ENCODE measurements at regions not wholly inside any gene's neighbourhood (a gene's known extent, or its start where the extent isn't known, plus 50 kb on each side); places are given as distances from the start of the nearest gene placed in this dataset.
"Not testable (repeated sequence)": the region's sequence is repeated elsewhere in the genome, so short reads cannot be mapped to it uniquely, and the experiment has no call there.

DNA sequence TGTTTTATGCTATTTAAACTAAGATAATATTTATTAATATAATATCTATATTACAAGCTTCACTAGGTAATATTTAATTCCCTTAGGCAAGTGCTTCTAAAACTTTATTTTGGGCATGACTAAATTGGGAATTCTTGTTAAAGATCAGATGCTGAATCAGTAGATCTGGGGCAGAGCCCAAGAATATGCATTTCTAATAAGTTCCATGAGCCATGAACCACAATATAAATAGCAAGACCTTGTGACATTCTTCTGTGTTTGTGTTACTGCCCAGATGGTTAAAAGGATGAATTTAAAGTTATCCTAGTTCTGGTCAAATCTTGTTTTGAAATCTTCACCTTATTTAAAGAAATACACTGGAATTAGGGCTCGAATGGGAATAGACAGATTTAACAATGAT lies 258.4 kb upstream of the CACNA2D1 start:
- DNase-seq (ENCODE audit: low read depth in 2 of 2), result no peak

DNA sequence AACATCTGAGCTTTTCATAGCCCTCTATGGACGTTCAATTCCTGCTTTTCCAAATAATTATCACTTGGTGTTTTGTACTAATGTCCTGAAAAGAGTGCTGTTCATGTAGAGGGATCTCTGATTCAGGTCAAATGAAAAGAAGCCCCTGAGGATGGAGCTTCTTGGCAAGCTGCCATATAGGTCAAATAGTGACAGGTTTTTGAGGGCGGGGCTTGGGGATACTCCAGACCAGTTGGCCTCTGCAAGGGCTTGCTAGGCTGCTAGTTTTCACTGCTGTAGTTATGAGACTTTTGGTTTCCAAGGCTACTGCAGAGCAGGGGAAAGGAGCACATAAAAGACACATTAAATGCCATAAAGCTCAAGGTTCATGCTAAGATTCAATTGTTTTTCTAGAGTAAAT lies 257.2 kb upstream of the CACNA2D1 start:
- DNase-seq (ENCODE audit: low read depth in 2 of 2), result no peak

DNA sequence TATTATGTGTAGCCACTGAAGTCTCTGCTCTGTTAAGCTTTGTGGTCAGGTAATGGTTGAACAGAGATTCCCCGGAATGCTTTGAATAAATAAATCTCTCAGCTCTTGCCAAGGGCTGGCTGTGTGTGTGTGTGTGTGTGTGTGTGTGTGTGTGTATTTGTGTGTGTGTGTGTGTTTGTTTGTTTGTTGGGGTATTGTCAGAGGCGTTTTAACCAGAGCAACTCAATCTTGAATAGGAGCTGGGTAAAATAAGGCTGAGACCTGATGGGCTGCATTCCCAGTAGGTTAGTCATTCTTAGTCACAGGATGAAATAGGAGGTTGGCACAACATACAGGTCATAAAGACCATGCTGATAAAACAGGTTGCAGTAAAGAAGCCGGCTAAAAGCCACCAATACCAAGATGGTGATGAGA lies 256.2 kb upstream of the CACNA2D1 start:
- DNase-seq (ENCODE audit: low read depth in 2 of 2), result no peak

DNA sequence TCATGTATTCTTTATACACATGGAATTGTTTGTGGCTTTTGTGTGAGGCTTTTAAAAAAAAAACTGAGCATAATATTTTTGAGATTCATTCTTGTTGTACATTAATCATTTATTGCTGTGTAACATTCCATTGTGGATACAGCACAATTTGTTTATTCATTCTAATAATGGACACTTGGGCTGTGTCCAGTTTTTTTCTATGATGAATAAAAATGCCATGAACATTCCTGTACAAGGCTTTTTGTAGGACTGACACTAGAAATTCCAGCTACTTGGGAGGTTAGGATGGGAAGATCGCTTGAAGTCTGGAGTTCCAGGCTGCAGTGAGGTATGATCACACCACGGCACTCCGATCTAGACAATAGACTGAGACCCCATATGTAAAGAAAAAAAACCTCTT lies 254.3 kb upstream of the CACNA2D1 start:
- no peak for DNase-seq (ENCODE audit: low read depth in 2 of 2)

DNA sequence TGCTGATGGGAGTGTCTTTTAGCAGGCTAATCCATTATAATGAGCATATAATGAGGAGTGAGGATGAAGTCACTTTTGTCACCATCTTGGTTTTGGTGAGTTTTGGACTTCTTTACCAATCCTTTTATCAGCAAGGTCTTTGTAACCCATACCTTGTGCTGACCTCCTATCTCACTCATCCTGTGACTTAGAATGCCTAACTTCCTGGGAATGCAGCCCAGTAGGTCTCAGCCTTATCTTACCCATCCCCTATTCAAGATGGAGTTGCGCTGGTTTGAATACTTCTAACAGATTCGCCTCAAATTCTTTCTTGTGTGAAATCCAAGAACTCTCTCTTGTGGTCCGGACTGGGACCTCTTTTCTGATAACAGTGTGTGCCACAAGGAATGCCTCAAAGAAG lies 253.1 kb upstream of the CACNA2D1 start:
- no peak for DNase-seq (ENCODE audit: low read depth in 2 of 2)

DNA sequence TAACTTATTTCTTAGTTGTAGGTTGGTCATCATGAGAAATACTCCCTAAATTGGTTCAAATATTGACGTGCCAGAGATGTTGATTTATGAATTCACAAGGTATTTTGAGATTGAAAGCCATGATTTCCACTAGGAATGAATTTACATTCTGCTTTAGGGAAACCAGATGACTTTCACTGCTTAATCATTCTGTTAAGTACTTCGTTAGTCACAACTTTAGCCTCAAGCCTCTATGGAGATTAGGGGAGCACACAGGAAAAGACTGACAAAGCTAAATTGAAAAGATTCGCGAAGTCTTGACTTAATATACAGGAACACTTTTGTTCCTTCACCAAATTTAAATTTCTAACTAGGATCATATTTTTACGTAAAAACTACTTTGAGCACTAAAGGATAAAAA lies 250.4 kb upstream of the CACNA2D1 start:
- no peak for DNase-seq (ENCODE audit: low read depth in 2 of 2)

DNA sequence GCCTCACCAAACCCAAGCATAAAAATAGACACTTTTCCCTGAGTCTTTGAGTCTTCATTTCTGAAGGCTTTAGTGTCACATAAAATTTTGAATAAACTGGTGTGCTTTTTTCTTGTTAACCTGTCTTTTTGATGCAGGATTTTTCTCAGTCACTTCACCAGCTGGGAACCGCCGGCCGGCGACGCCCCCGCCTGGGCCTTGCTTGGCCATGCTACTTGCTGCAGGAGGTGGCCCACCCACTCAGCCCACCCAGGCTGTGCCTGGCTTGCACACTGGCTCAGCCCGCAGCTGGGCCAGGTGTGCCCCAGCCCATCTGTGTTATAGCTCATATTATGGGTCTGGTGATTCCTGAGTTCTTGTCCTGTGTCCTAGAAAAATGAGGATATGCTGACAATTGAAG lies 247.4 kb upstream of the CACNA2D1 start:
- DNase-seq (ENCODE audit: low read depth in 2 of 2), result no peak

DNA sequence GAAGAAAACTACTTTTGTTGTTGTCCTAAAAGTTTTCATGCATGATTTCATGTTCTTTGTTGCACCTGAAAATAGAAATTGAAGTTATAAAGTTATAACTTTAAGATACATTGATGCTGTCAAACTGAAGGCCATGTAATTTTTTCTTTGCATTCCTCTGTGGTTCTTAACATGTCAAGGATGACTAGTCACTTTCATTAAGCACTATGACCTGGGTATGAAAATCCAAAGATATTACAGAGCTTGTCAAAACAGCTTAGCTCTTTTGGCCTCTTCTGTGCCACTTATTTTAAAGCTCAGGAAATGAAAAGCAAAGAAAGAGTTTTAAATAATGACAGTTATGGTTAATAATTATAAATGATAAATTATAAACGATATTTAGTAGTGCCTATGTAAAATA lies 241.6 kb upstream of the CACNA2D1 start:
- no peak for DNase-seq (ENCODE audit: low read depth in 2 of 2)

DNA sequence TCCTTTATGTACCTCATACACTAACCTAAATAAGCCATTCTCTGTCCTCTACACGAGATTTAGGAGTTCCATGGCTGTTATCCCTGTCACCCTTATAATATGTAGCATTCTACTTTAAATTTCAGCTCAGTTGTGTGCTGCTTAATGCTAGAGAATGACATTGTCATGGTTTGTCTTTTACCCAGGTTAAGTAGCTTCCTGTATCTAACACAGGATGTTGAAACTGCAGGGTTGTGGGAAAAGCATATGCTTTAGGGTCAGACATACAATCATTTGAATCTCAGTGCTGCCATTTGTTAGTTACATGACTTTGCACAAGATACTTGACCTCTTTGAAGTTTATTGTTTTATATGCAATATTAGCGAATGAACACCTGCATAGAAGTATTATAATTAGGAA lies 235.1 kb upstream of the CACNA2D1 start:
- DNase-seq (ENCODE audit: low read depth in 2 of 2), result no peak

DNA sequence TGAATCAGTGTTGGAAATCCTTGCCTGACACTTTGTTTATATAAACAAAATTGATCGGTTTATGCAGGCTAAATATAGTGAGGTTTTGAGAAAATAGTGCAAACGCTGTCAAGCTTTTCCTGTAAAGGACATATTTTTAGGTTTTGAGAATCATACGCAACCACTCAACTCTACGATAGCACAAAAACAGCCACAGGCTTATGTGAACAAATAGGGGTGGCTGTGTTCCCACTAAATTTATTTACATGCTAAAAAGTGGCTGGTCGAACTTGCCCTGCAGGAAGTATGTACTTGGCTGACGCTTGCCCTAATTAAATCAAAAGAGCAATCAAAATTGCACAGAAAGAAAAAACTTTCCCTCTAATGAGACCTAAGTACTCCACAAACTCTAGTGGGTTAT lies 234.7 kb upstream of the CACNA2D1 start:
- DNase-seq (ENCODE audit: low read depth in 2 of 2), result no peak

DNA sequence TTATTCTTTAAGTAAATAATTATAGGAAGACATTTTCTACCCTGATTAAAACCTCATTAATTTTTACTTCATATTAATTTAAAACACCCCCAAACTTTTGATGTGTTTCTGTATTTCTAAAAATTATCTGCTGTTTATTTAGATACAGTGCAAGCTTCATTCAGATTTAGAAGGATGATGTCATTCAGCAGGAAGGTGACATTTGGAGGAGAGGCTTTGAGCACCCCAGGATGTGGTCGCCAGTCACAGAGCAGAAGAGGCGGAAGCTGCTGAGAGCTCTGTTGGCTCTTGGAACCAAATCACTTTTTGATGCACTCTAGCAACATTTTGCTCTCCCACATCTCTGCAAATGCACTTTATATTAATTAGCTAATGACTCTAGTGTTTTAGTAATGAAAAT lies 233.9 kb upstream of the CACNA2D1 start:
- DNase-seq (ENCODE audit: low read depth in 2 of 2), result peak; percentile 13 to 17

DNA sequence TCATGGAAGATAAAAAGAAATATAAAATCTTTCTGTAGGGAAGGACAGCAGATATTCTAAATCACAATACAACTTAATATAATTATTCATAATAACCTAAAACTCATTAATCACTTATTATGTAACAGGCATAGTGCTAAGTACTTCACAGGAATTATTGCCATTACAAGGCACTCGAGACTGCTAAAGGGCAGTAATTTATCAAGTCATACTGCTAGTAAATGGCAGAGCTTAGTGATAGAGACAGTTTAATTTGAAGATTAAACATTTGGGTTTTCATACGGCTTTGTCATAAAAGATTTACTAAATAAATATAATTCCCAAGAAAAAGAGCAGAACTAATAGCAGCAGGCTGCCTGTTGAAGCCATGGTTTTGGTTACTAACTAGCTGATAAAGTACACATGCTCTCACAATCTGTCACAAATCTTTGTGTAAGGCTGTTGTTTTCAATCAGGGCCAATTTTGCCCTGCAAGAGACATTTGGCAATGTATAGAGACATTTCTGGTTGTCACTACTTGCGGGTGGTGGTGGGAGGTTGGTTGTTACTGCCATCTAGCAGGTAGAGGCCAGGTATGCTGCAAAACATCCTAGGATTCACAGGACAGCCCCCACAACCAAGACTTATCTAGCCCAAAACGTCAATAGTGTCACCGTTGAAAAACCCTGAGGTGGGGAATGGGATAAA lies 233.3 kb upstream of the CACNA2D1 start:
- no peak for DNase-seq (ENCODE audit: low read depth in 2 of 2)

DNA sequence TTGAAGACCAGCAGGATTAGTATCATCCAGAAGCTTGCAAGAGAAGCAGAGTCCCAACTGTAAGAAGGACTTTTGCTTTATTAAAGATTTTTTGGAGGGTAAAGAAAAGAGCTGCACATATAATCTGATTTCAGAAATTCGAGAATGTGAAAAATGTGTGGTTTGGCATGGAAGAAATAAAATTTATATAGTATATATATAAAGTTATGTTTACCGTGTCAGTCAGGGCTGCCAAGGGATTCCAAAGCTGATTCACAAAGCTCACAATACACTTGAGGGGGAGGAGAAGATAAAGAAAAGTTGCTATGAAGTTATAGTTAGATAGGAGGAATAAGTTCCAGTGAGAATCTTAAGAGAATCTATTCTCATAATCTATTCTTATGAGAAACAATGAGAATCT lies 231.8 kb upstream of the CACNA2D1 start:
- no peak for DNase-seq (ENCODE audit: low read depth in 2 of 2)

DNA sequence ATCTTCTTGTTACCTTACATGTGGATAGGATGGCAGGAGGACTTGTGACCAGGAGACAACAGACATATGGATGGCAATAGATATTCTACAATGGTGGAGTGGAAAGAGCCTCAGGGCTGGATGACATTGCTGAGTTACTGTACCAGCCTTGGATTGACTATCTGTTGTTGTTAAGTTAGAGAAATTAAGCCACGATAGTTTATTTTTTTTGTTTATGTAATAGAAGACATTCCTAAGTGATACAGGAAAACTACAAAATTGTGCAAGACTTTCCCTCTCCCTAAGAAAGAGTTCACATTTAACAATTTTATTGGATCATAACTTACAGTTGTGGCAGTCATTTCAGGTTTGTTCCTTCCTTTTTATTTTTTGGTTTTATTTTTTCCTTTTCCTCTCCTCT lies 230.7 kb upstream of the CACNA2D1 start:
- no peak for DNase-seq (ENCODE audit: low read depth in 2 of 2)

DNA sequence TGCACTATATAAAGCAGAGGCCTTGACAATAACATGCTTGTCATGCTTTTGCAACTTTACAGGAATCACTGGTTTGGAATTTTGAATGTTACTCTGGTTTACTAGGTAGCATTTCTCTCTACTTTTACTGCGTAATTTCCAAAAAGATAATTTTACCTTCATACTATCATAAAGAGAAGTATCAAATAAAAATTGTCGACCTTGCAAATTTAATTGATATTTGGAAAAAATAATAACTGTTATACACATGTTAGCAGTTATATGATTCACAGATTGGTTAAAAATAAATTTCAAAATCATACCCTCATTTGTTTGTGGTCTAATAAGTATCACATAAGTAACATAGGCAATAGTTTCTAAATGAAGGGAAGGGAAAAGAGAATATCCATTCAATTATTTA lies 228.5 kb upstream of the CACNA2D1 start:
- no peak for DNase-seq (ENCODE audit: low read depth in 2 of 2)

DNA sequence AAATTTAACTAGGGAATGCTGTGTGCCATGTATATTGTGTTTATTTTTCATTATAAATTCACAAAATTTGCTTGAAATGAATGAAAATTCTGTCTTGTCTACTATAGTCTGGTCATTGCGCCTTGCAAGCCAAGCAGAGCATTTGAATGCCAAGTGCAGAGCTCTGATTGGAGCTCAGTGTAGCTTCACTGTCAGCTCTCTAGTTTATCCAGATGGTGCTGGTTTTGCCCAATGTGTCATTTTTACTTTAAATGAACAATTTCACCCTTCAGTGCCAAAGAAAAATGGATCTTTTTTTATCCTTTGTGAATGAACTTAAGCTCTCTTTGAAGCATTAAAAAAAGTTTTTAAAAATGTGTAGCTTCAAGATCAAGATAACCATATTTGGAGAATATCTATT lies 225.6 kb upstream of the CACNA2D1 start:
- no peak for DNase-seq (ENCODE audit: low read depth in 2 of 2)

DNA sequence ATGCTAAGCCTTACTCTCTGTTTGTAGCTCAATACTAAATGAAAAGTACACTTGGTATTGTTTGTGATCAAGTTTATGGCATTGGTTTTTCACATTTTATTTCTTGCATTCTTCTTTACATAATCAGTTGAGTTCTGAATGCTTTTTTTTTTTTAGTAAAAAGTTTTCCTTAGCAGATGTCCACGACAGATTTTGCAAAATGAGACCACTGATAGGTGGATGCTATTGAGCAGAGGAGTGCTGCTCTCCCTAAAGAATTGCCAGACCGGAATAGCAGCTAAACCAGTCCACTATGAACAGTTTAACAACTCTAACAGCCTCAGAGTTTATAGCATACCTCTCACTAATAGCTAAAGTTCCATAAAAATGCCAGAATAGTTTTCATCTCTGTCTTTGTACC lies 225.1 kb upstream of the CACNA2D1 start:
- no peak for DNase-seq (ENCODE audit: low read depth in 2 of 2)

DNA sequence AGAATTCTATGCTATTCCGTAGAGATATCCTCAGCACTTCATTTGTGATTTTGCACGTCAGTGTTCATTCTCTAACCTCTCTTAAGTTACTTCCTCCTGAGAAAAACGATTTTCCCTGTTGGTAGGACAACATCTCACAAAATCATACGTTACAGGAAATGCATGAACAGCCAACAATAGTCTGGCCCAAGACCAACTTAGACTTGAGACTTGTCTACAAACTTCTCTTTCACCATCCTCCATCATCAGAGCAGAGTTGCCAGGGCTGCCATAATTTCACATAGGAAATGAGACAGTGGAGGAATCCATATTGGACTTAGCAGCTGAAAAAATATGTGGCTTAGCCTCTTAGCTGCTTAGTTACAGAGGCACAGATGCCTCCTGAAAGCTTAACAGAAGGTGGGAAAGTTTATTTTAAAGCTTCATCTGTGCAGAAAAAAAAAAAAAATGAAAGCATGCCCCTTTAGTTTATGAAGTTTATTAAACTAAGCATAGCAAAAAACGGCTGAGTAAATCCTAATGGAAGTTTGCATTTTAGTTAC lies 222.5 kb upstream of the CACNA2D1 start:
- no peak for DNase-seq (ENCODE audit: low read depth in 2 of 2)

DNA sequence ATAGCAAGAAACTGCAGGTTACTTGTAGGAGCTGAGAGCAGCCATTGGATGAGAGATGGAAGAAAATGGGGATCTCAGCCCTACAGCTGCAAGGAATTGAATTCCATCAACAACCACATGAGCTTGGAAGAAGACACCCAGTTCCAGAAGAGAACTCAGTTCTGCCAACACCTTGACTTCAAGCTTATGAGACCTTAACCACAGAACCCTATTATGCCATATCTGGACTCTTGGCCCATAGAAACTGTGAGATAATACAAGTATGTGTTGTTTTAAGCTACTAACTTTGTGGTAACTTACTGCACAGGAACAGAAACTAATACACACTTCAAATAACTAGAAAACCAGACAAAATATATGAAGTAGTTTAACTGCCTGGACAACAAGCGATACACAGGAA lies 212.4 kb upstream of the CACNA2D1 start:
- DNase-seq (ENCODE audit: low read depth in 2 of 2), result no peak

DNA sequence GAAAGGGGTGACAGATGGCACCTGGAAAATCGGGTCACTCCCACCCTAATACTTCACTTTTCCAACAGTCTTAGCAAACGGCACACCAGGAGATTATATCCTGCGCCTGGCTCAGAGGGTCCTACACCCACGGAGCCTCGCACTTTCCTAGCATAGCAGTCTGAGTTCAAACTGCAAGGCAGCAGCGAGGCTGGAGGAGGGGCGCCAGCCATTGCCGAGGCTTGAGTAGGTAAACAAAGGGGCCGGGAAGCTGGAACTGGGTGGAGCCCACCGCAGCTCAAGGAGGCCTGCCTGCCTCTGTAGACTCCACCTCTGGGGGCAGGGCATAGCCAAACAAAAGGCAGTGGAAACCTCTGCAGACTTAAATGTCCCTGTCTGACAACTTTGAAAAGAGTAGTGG lies 206.5 kb upstream of the CACNA2D1 start:
- DNase-seq (ENCODE audit: low read depth in 2 of 2), result not testable (repeated sequence)

DNA sequence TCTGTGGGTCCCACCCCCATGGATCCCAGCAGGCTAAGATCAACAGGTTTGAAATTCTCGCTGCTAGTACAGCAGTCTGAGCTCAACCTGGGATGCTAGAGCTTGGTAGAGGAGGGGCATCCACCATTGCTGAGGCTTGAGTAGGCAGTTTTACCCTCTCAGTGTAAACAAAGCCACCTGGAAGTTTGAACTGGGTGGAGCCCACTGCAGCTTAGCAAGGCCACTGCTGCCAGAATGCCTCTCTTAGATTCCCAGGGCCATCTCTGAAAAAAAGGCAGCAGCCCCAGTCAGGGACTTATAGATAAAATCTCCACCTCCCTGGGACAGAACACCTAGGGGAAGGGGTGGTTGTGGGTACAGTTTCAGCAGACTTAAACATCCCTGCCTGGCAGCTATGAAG lies 190.0 kb upstream of the CACNA2D1 start:
- DNase-seq (ENCODE audit: low read depth in 2 of 2), result no peak

DNA sequence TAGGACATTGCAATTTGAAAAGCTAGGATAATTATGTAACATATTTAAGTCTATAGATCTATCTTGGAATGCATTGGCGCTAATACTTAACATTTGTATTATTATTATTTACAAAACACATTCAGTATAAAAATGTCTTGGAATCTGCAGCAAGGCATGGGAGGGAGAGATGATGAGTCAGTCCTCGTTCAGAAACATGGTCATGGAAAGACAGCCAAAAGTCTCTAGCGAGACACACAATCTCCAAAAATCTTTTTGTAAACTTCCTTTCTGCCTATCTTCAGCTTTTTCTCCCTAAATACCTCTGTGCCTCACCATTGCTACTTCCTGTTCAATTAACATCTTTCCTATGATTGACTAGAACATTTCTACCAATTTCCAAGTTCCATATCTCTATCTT lies 188.4 kb upstream of the CACNA2D1 start:
- no peak for DNase-seq (ENCODE audit: low read depth in 2 of 2)

DNA sequence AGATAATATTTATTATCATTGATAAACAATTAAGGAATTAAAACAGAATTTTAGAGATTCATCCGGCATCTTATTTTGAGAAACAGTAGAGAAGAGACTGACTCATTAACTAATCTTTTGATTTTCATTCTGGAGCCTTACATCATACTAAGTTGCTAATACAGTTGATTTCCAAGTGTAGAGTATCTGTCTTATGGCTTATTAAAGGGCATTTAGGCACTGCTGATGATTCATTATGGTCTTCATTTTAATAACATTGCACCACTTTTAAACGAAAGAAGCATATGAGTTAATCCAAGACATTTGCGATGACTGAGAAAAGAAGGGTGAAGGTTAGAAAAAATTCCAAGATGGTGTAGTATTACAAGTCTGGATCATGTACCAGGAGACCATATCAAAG lies 186.0 kb upstream of the CACNA2D1 start:
- no peak for DNase-seq (ENCODE audit: low read depth in 2 of 2)

DNA sequence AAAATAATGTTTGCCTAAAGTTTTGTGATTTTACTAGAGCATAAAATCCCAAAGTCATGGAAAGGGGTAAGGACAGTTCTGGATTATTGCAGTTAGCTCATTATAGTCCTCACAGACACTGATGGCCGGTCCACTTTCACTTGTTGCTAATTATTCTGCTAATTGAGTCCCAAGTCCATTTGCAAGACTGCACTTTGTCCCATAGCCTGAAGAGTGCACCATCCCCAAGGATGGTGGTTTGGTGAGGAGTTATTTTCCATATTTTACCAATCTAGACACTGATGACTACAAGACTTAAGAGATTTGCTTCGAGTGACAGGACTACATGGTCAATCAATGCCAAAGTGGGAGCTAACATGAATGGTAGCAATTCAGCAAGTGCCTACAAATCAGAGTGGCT lies 181.8 kb upstream of the CACNA2D1 start:
- no peak for DNase-seq (ENCODE audit: low read depth in 2 of 2)

Data from stimulated activated CD8-positive, alpha-beta memory T cell treated with anti-CD3 and anti-CD28 coated beads, Interleukin-2, amount 100 ng/mL, for 48 hours (primary cell).